ENCODE measurements at regions not wholly inside any gene's neighbourhood (a gene's known extent, or its start where the extent isn't known, plus 50 kb on each side); places are given as distances from the start of the nearest gene placed in this dataset.

DNA sequence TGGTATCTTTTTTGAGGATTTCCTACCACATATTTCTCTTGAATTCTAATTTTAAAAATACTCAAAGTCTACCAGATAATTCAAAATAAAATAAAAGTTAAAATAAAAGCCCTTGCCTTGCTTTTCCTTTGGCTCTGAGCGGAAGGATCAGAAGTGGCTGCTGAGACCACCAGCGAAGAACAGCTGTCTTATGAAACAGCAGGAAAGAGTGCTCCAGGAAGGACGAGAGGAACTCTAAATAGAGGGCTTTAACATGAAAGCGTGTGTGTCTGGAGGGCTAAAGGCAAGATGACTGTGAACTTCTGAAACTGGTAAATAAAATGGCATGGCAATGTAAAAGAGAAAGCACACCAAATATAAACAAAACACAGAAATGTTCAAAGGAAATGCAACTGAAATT, 521.5 kb upstream of the SPRY2 start (continued):
- TF ChIP-seq, protein P1, sequence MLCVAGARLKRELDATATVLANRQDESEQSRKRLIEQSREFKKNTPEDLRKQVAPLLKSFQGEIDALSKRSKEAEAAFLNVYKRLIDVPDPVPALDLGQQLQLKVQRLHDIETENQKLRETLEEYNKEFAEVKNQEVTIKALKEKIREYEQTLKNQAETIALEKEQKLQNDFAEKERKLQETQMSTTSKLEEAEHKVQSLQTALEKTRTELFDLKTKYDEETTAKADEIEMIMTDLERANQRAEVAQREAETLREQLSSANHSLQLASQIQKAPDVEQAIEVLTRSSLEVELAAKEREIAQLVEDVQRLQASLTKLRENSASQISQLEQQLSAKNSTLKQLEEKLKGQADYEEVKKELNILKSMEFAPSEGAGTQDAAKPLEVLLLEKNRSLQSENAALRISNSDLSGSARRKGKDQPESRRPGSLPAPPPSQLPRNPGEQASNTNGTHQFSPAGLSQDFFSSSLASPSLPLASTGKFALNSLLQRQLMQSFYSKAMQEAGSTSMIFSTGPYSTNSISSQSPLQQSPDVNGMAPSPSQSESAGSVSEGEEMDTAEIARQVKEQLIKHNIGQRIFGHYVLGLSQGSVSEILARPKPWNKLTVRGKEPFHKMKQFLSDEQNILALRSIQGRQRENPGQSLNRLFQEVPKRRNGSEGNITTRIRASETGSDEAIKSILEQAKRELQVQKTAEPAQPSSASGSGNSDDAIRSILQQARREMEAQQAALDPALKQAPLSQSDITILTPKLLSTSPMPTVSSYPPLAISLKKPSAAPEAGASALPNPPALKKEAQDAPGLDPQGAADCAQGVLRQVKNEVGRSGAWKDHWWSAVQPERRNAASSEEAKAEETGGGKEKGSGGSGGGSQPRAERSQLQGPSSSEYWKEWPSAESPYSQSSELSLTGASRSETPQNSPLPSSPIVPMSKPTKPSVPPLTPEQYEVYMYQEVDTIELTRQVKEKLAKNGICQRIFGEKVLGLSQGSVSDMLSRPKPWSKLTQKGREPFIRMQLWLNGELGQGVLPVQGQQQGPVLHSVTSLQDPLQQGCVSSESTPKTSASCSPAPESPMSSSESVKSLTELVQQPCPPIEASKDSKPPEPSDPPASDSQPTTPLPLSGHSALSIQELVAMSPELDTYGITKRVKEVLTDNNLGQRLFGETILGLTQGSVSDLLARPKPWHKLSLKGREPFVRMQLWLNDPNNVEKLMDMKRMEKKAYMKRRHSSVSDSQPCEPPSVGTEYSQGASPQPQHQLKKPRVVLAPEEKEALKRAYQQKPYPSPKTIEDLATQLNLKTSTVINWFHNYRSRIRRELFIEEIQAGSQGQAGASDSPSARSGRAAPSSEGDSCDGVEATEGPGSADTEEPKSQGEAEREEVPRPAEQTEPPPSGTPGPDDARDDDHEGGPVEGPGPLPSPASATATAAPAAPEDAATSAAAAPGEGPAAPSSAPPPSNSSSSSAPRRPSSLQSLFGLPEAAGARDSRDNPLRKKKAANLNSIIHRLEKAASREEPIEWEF (IDR thresholded peaks at IDR 0.05; ENCODE audit: insufficient replicate concordance, low read depth, low read length): no peak

DNA sequence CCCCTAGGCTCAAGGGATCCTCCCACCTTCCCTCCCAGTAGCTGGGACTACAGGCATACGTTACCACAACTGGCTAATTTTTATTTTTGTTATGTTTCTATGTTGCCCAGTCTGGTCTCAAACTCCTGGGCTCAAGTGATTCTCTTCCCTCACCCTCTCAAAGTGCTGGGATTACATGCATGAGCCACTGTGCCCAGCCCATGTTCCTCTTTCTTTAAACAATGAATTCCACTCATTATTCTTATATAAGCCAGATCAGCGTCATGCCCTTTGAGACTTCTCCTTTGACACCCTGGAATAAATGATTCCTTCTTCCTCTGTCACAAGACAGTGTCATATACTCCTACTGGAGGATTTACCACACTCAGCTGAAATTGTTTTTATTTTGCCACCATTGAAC, 519.9 kb upstream of the SPRY2 start:
- ChIA-PET POLR2A (interaction anchor here (1.8 kb wide), 1 partner anchor 10 kb away, joined by 4 read pairs; no protein-coding TSS in a partner anchor), CTCF (interaction anchor here (0.5 to 2.0 kb wide), 2 partner anchors 9 to 737 kb away, joined by 3 to 7 read pairs; no protein-coding TSS in a partner anchor), SMC1A (ENCODE audit: uncharacterized antibody, unreplicated experiment) (interaction anchor here (1.1 to 1.7 kb wide), 5 partner anchors 9 to 17 kb away, joined by 3 to 11 read pairs (median 3); no protein-coding TSS in a partner anchor), RAD21 (ENCODE audit: unreplicated experiment) (interaction anchor here (1.0 to 1.3 kb wide), 2 partner anchors 452 to 461 kb away, joined by 3 to 5 read pairs; no protein-coding TSS in a partner anchor)
- DNase-seq (ENCODE audit: low read depth, low spot score) (no peak), ATAC-seq (no peak), FAIRE-seq (no peak)
- Histone ChIP-seq H3K36me3 (ENCODE audit: control insufficient read depth in 2 of 2, insufficient read depth in 2 of 2, low read length in 1 of 2) (no peaks in the 10 kb centered on the region), H3K9me3 (replicated peaks; ENCODE audit: control insufficient read depth, insufficient read depth, low read length) (no peaks in the 10 kb centered on the region), H3K27me3 (replicated peaks in 1 of 2; ENCODE audit: control insufficient read depth in 2 of 2, insufficient read depth in 2 of 2, low read length in 1 of 2) (no peaks in the 10 kb centered on the region), H3K79me2 (ENCODE audit: control insufficient read depth, insufficient read depth, low read length) (no peaks in the 10 kb centered on the region), H4K20me1 (ENCODE audit: control insufficient read depth, insufficient read depth) (no peaks in the 10 kb centered on the region), H2AFZ (ENCODE audit: control insufficient read depth, low read depth, low read length) (no peak overlapping the region), H3K4me2 (ENCODE audit: control insufficient read depth, insufficient read depth) (no peak overlapping the region), H3K27ac (ENCODE audit: control insufficient read depth, insufficient read depth) (no peak overlapping the region), H3K4me3 (no peak overlapping the region), H3K9ac (ENCODE audit: control insufficient read depth, insufficient read depth, low read length) (no peak overlapping the region), H3K4me1 (ENCODE audit: control insufficient read depth, insufficient read depth, low read length) (no peaks in the 10 kb centered on the region)
- in situ Hi-C loops (cut with MboI) (no loop called here), intact Hi-C loops (cut with micrococcal nuclease; ENCODE audit: unreplicated experiment) (no loop called here)
- no TSS peak for BruUV-seq (replicated peaks)
- WGBS (ENCODE audit: insufficient coverage, insufficient replicate concordance, low lambda C conversion rate, missing lambda C conversion rate): 4% methylated on average over 2 of the region's 2 CpGs
- TF ChIP-seq, protein P2, sequence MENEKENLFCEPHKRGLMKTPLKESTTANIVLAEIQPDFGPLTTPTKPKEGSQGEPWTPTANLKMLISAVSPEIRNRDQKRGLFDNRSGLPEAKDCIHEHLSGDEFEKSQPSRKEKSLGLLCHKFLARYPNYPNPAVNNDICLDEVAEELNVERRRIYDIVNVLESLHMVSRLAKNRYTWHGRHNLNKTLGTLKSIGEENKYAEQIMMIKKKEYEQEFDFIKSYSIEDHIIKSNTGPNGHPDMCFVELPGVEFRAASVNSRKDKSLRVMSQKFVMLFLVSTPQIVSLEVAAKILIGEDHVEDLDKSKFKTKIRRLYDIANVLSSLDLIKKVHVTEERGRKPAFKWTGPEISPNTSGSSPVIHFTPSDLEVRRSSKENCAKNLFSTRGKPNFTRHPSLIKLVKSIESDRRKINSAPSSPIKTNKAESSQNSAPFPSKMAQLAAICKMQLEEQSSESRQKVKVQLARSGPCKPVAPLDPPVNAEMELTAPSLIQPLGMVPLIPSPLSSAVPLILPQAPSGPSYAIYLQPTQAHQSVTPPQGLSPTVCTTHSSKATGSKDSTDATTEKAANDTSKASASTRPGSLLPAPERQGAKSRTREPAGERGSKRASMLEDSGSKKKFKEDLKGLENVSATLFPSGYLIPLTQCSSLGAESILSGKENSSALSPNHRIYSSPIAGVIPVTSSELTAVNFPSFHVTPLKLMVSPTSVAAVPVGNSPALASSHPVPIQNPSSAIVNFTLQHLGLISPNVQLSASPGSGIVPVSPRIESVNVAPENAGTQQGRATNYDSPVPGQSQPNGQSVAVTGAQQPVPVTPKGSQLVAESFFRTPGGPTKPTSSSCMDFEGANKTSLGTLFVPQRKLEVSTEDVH (IDR thresholded peaks at IDR 0.05; ENCODE audit: low read depth, partially characterized antibody): no peak
- TF ChIP-seq SRF (IDR thresholded peaks at IDR 0.05; ENCODE audit: low read depth in 2 of 2, low read length in 2 of 2): no peak
- TF ChIP-seq NFXL1 (IDR thresholded peaks at IDR 0.05; ENCODE audit: borderline replicate concordance): no peak
- TF ChIP-seq PML (IDR thresholded peaks at IDR 0.05; ENCODE audit: low read length): no peak

Measured in GM12878 (cell line).